RPMI8226 (cell line): ENCODE measurements at regions not wholly inside any gene's neighbourhood (a gene's known extent, or its start where the extent isn't known, plus 50 kb on each side); places are given as distances from the start of the nearest gene placed in this dataset.

Experiments used
- DNase-seq: peaks from one replicate; pipeline ENCODE4 v3.0.0-alpha.2; 2015

DNA sequence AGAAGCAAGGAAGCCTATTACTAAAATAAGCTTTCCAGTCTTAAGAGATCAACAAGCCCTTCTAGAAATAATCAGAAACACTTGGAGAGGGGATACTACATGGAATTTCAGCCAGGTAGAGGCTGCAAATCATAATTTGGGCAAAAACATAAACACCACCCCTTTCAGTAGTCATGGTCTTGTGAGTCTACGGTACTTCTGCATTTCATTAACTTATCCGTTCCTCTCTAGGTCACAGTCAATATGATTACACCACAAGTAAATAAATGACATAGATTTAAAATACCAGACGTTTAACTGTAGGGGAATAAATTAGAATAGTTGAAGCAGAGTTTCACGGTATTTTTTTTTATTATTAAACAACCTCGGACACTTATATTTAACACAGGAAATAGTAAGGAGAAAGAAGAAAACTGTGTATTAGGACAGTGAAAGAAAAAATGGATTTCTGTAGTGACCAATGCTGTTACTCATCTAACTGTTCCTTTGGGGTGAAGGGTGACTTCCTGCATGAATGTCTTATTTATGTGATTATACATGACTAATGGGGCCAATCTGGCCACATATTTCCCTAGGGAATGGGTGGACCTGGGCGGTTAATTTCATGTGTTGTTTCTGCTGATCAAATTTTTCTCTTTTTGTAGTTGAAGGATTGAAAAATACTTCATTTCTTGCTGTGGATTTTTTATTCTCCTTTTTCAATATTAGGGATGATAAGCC is 456.6 kb upstream of the UBE2E3 start:
- no peak for DNase-seq

DNA sequence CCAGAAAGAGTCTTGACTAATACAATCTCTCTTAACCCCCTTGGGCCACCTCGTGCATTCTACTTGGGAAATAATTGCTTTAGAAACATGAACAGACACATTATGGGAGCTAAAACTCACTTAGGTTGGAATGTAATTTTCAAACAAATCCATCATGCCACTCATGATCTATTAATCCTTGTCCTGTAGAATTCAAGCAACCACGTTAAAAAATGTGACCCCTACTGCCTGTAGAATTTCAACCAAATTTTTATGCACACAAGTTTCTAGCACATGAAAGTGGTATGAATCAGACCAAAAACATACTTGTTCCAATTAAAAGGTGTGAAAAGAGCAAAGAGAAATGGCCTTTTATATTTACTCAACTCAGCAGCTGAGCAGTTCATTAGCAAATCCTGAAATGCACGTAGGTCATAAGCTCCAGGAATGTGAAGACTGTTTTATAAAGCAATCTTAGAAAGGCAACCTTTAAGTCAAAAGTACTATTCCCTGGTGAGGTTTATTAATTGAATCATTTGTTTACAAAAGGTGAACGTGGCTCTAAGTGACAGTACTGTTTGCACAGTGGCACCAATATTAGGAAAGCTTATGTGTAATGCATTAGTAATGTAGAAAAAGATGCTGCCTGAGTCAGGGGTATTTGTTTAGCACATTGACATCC is 459.4 kb upstream of the UBE2E3 start:
- DNase-seq: no peak

DNA sequence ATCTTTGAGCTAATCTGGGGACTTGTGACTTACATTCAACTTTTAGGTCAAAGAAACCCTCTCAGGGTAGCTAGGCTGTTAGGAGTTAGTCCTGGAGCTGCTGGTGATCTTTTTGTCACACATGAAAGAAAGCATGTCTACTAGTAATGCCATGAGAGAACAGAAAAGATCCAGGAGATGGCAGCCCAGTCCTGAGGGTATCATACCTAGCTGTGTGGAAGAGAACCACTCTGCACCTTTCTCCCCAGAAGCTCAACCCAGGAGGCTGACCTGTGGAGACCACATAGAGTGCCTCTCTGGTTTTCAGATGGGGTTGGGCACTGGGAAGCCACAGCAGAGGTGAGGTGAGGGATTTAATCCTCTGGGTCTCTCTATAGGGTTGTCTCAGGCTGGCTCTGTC is 460.2 kb upstream of the UBE2E3 start:
- DNase-seq: no peak

- no peak for DNase-seq
Observed at GRCh38 chr2:180519276-180519675, 461.1 kb upstream of the UBE2E3 start.

- DNase-seq: peak; percentile 4
Observed at GRCh38 chr2:180516232-180516631, 464.2 kb upstream of the UBE2E3 start.

DNA sequence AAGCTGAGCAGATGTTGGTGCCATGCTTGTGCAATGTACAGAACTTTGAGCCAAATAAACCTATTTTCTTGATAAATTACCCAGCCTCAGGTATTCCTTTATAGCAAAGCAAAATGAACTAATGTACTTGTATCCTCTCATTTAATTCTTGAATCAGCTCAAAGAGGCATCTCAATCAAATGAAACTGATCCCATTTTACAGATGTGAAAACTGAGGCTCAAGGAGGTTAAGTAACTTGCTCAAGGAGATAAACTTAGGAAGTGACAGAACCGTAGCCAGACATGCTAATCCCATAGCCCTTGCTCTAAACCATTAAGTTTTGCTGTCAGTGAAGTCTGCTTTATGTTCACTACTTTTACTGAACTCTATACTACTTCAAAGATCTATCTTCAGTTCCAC is 467.0 kb upstream of the UBE2E3 start:
- DNase-seq: no peak

- DNase-seq: no peak
Observed at GRCh38 chr2:180508458-180508857, 471.9 kb upstream of the UBE2E3 start.

DNA sequence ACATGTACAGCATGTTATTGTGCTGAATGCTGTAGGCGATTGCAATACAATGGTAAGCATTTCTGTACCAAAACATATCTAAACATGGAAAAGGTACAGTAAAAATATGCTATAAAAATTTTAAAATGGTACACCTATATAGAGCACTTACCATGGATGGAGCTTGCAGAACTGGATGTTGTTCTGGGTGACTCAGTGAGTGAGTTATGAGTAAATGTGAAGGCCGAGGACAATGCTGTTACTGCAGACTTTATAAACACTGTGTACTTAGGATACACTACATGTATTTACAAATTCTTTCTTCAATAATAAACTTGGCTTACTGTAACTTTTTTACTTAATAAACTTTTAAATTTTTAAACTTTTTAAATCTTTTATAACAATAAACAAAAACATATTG is 473.4 kb upstream of the UBE2E3 start:
- no peak for DNase-seq

DNA sequence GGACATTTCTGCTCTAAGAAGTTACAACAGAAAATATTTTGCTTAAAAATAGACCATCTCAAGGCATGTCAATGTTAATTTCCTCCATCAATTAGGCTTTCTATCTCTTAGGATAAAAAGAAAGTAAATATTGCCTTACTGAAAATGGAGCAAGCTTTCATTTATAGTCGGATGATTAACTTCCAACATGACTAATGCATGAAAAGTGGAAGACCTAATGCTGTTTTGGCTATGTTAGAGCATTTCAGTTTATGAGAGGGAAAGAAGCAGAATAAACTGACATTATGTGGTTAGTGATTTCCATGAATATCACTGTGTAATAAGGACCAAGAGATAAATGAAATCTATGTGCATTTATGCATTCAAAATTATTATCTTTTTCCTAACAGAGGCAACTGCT is 475.2 kb upstream of the UBE2E3 start:
- DNase-seq: no peak

GRCh38 chr2:180497621-180498152 is 482.7 kb upstream of the UBE2E3 start:
- no peak for DNase-seq

GRCh38 chr2:180495606-180496005 is 484.8 kb upstream of the UBE2E3 start:
- no peak for DNase-seq

DNA sequence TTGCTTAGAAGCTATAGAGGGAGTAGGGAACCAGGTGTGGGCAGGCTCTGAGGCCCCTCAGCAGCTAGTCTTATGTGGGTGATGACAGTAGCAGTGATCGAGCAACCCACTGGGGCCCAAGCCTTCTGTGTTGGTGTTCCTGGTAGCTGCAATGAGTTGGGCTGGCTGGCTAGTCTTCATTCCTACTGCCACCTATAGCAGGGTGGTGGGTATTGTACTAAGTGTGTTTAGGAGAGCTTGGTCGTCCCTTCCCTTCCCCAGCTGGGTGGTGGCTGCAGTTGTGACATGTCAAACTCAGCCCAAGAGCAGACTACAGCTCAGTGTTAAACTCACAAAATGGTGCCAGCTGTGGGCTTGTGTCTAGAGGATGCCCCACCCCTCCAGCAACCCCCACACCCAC is 486.1 kb upstream of the UBE2E3 start:
- DNase-seq: no peak

- DNase-seq: no peak
Observed at GRCh38 chr2:180482696-180483095, 475.6 kb upstream of the CWC22 start.

DNA sequence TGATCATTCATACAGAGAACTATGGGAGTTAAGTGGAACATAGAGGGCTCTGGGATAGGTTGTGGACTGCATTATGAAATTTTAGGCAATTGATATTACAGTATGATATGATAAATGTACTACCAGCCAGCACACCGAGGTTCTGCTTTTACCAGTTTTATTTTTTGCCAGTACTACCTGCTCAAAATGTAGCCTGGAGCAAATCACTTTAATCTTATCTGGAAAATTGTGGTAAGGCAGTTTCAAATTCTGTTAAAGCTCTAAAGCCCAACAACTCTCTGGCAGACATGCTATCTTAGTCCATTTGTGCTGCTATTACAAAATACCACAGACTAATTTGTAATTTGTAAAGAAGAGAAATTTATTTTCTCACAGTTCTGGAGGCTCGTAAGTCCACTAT is 474.9 kb upstream of the CWC22 start:
- DNase-seq: no peak

- no peak for DNase-seq
Observed at GRCh38 chr2:180478883-180479282, 471.8 kb upstream of the CWC22 start.

GRCh38 chr2:180474716-180475115 is 467.6 kb upstream of the CWC22 start:
- DNase-seq: no peak

DNA sequence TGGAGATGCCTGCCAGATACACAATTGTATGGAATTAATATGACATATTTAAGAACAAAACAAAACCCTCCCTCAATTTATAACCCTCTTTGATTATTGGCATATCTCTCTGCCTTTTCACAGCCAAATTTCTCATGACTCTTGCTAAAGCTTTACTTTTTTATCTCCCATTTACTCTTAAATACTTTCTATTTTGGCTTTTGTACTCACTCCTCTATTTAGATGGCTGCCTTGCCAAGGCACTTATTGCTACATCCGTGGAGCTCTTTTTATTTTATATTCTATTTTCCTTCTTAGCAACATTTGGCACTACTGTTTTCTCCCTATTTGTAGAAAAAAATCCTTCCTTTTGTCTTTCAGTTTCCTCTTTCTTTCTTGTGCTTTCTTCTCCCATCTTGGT is 466.4 kb upstream of the CWC22 start:
- DNase-seq: no peak

DNA sequence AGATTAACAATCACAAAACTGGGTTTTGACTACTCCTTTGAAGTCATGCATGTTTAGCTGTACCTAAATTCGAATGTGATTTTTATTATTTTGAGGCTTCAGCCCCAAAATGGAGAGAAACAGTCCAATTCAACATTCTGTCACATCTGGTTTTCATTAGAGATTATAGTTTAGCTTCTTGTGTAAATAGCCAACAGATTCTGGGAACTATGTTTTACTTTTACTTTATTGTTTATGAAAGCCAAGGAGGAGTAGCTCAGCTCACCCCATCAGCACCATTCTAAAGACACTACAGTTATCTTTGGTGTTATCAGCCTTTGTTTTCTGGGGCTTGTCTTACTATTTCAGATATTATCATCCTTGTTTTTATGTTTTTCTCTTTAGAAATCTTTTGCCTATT is 465.0 kb upstream of the CWC22 start:
- no peak for DNase-seq

- DNase-seq: no peak
Observed at GRCh38 chr2:180463608-180464007, 456.5 kb upstream of the CWC22 start.

DNA sequence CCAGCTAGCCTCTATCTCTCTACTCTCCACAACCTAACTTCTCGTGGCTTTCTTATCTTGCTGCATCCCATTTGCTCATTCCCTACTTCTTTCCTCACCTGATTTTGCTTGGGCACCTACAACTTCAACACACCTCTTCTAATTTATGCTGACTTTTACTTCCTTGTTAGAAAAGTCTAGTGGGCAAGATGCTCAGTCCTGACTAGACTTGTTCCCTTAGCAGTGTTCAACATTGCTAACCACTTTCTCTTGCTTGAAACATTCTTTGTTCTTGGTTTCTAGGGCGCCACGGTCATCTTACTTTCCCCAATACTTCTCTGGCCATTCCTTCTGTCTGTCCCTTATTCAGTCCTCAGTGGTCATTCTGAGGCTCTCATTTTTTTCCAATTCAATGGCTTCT is 454.7 kb upstream of the CWC22 start:
- no peak for DNase-seq

- DNase-seq: no peak
Observed at GRCh38 chr2:180456801-180457200, 449.7 kb upstream of the CWC22 start.

DNA sequence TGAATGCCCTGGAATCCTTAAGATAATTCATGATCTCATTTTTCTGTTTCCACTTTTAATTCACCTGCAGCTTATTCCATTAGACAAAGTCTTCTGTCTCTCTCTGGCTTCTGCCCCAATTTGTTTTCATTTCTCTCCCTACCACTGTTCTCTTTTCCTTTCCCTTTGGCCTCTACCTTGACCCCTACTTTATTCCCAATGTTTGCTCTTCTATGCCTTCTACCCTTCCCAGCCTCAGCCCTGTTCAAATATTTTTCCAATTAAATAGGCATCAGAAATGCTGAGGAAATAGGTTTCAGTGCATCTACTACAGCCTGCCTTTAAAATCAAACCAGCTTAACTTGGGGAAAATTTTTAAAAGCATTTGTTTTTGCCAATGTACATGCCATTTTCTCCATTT is 443.7 kb upstream of the CWC22 start:
- no peak for DNase-seq

DNA sequence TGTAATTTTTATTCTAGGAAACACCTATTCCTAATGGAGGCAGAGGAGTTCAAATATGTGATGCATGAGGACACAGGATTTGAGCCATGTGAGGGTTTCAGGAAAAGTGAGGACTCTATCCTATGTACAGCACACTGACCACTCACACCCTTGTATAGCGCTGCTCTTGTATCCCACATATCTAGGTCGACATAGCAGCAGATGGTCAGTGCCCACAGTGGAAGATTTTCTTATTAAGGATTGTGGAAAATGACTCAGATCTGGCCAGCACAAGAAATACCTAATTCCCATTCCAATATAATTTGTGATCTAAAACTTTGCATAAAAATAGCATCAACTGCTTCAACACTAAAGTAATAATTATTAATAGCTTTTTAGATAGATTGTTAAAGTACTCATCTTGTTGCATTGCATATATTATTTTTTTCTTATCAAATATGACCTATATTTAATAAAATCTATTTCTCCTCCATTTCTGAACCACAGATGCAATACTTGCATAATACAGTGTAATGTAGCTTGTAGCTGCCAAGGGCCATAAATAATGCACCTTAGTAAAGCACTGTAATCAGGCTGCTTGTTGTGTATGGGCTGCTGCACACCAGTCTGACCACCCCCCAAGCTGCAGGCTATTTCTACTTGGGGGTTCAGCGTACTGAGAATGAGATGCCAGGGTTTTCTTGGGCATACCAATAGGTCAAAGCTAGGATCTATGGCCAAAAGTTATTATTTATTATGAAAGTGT is 442.2 kb upstream of the CWC22 start:
- no peak for DNase-seq

GRCh38 chr2:180446492-180446891 is 439.4 kb upstream of the CWC22 start:
- DNase-seq: no peak
